HG02610 (cell line): ENCODE measurements at regions not wholly inside any gene's neighbourhood (a gene's known extent, or its start where the extent isn't known, plus 50 kb on each side); places are given as distances from the start of the nearest gene placed in this dataset.
"Not testable (repeated sequence)": the region's sequence is repeated elsewhere in the genome, so short reads cannot be mapped to it uniquely, and the experiment has no call there.

Experiments
- ATAC-seq: cut with Tn5 transposase; IDR thresholded peaks from one replicate; pipeline ENCODE4 v1.9.1; 2021; ENCODE audit warnings: mild to moderate bottlenecking, moderate library complexity; ENCODE audit not compliant: unreplicated experiment

GRCh38 chr9:62798884-62799850 is 1609.3 kb downstream of the SPATA31A7 start:
- ATAC-seq, result not testable (repeated sequence)

GRCh38 chr9:62799851-62800371 is 1610.1 kb downstream of the SPATA31A7 start:
- ATAC-seq, result peak; percentile 11

- ATAC-seq, result peak; percentile 13
Measured at GRCh38 chr9:62800451-62801371, 1610.9 kb downstream of the SPATA31A7 start.

GRCh38 chr9:62801372-62801811 is 1611.6 kb downstream of the SPATA31A7 start:
- not testable (repeated sequence) for ATAC-seq

GRCh38 chr9:62801961-62802718 is 1612.3 kb downstream of the SPATA31A7 start:
- ATAC-seq, result peak; percentile 100

- ATAC-seq, result not testable (repeated sequence)
Measured at GRCh38 chr9:62802719-62803079, 1612.9 kb downstream of the SPATA31A7 start.

GRCh38 chr9:62803099-62803498 is 1613.3 kb downstream of the SPATA31A7 start:
- not testable (repeated sequence) for ATAC-seq

- ATAC-seq, result not testable (repeated sequence)
Measured at GRCh38 chr9:62804314-62804713, 1614.5 kb downstream of the SPATA31A7 start.

GRCh38 chr9:62807424-62807823 is 1617.6 kb downstream of the SPATA31A7 start:
- ATAC-seq, result not testable (repeated sequence)

- ATAC-seq, result not testable (repeated sequence)
Measured at GRCh38 chr9:62808081-62808480, 1618.2 kb downstream of the SPATA31A7 start.

GRCh38 chr9:62810318-62810717 is 1620.5 kb downstream of the SPATA31A7 start:
- not testable (repeated sequence) for ATAC-seq

GRCh38 chr9:62810811-62811315 is 1621.0 kb downstream of the SPATA31A7 start:
- not testable (repeated sequence) for ATAC-seq

- not testable (repeated sequence) for ATAC-seq
Measured at GRCh38 chr9:62815436-62815835, 1625.6 kb downstream of the SPATA31A7 start.

GRCh38 chr9:62816331-62816730 is 1626.5 kb downstream of the SPATA31A7 start:
- ATAC-seq, result not testable (repeated sequence)

- ATAC-seq, result not testable (repeated sequence)
Measured at GRCh38 chr9:62817214-62817613, 1627.4 kb downstream of the SPATA31A7 start.

- ATAC-seq, result not testable (repeated sequence)
Measured at GRCh38 chr9:62822185-62822584, 1632.3 kb downstream of the SPATA31A7 start.

GRCh38 chr9:62827957-62828907 is 1638.4 kb downstream of the SPATA31A7 start:
- ATAC-seq, result not testable (repeated sequence)

- ATAC-seq, result not testable (repeated sequence)
Measured at GRCh38 chr9:62830829-62831459, 1641.1 kb downstream of the SPATA31A7 start.
